ENCODE measurements at regions not wholly inside any gene's neighbourhood (a gene's known extent, or its start where the extent isn't known, plus 50 kb on each side); places are given as distances from the start of the nearest gene placed in this dataset.

DNA sequence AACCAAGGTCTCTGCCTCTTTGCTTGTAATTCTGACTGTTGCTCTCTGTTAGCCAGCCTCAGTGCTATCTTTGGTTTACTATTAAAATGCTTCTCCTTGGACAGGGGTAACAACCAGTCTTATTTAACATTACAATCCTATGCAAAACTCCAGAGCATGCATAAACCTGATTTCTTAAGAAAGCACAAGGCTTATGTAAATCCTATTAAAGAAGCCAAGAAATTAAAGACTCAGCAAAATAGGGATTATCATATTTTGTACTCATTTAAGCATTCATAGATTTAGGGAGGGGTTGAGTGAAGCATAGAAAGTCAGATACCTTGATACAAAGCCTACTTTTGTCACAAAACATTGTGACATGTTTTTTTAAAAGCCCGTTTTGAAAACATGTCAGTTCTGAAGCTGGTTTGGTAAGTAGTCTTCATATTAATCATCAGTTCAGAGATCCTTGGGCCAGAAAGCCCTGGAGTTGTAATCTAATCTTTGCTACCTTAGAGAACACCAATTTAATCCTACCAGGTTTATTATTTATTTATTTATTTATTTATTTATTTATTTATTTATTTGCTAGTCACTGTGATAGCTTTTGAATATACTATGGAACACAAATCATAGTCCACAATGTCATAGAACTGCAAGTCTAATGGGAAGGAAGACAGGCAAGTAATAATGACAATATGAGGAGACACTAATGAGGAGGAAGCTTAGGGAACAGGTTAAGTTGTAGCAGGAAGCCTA lies 158.0 kb upstream of the HNMT start:
- Histone ChIP-seq H3K36me3 (no peaks in the 10 kb centered on the region), H3K4me3 (no peak overlapping the region), H3K27ac (no peak overlapping the region), H3K27me3 (no peaks in the 10 kb centered on the region), H3K4me1 (no peaks in the 10 kb centered on the region), H3K9me3 (no peaks in the 10 kb centered on the region)
- 27% methylated on average over 1 of the region's 1 CpG for WGBS
- DNase-seq (ENCODE audit: low spot score in 2 of 2): no peak
- TF ChIP-seq POLR2AphosphoS5 (IDR thresholded peaks at IDR 0.05) (no peak), EP300 (IDR thresholded peaks at IDR 0.05) (no peak), POLR2A (IDR thresholded peaks at IDR 0.05) (no peak)
- TF ChIP-seq, protein P1, sequence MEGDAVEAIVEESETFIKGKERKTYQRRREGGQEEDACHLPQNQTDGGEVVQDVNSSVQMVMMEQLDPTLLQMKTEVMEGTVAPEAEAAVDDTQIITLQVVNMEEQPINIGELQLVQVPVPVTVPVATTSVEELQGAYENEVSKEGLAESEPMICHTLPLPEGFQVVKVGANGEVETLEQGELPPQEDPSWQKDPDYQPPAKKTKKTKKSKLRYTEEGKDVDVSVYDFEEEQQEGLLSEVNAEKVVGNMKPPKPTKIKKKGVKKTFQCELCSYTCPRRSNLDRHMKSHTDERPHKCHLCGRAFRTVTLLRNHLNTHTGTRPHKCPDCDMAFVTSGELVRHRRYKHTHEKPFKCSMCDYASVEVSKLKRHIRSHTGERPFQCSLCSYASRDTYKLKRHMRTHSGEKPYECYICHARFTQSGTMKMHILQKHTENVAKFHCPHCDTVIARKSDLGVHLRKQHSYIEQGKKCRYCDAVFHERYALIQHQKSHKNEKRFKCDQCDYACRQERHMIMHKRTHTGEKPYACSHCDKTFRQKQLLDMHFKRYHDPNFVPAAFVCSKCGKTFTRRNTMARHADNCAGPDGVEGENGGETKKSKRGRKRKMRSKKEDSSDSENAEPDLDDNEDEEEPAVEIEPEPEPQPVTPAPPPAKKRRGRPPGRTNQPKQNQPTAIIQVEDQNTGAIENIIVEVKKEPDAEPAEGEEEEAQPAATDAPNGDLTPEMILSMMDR (IDR thresholded peaks at IDR 0.05): no peak

DNA sequence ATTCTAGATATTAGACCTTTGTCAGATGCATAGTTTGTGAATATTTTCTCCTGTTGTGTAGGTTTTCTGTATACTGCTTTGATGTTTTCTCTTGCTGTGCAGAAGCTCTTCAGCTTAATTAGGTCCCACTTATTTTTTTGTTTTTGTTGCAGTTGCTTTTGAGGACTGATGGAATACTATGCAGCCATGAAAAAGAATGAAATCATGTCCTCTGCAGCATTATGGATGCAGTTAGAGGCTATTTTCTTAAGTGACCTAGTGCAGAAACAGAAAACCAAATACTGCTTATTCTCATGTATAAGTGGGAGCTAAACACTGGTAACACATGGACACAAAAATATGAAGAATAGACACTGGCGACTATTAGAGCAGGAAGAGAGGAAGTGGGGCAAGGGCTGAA lies 155.0 kb upstream of the HNMT start:
- no peak overlapping the region for H3K4me3 ChIP-seq
- H3K27me3 ChIP-seq: no peaks in the 10 kb centered on the region
- no peaks in the 10 kb centered on the region for H3K4me1 ChIP-seq
- no peak for DNase-seq (ENCODE audit: low spot score in 2 of 2)
- WGBS: 96% methylated on average over 1 of the region's 1 CpG
- H3K27ac ChIP-seq: no peak overlapping the region
- TF ChIP-seq POLR2A (IDR thresholded peaks at IDR 0.05) (no peak), POLR2AphosphoS5 (IDR thresholded peaks at IDR 0.05) (no peak), EP300 (IDR thresholded peaks at IDR 0.05) (no peak)
- TF ChIP-seq, protein P1 (IDR thresholded peaks at IDR 0.05): no peak
- H3K9me3 ChIP-seq: no peaks in the 10 kb centered on the region
- no peaks in the 10 kb centered on the region for H3K36me3 ChIP-seq

DNA sequence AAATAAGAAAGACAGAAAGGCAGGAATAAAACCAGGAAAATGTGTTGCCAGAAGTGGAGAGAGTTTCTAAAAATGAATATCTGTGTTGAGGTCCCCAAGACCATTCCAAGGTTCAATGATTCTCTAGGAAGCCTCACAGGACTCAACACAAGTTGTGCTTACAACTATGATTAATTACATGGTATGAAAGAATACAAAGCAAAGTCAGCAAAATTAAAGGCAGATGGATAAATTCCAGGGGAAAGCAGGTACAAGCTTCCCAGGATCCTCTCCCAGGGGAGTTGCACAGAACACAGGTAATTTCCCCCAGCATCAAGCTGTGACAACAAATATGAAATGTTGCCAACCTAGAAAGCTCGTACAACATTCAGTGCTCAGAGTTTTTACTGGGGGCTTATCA lies 154.4 kb upstream of the HNMT start:
- no peaks in the 10 kb centered on the region for H3K4me1 ChIP-seq
- no peak overlapping the region for H3K27ac ChIP-seq
- H3K4me3 ChIP-seq: no peak overlapping the region
- no peaks in the 10 kb centered on the region for H3K36me3 ChIP-seq
- DNase-seq (ENCODE audit: low spot score in 2 of 2): no peak
- WGBS: 19% methylated on average over 1 of the region's 1 CpG
- no peaks in the 10 kb centered on the region for H3K9me3 ChIP-seq
- no peak for TF ChIP-seq EP300 (IDR thresholded peaks at IDR 0.05)
- TF ChIP-seq POLR2A (IDR thresholded peaks at IDR 0.05): no peak
- TF ChIP-seq, protein P1 (IDR thresholded peaks at IDR 0.05): no peak
- no peak for TF ChIP-seq POLR2AphosphoS5 (IDR thresholded peaks at IDR 0.05)
- H3K27me3 ChIP-seq: no peaks in the 10 kb centered on the region

DNA sequence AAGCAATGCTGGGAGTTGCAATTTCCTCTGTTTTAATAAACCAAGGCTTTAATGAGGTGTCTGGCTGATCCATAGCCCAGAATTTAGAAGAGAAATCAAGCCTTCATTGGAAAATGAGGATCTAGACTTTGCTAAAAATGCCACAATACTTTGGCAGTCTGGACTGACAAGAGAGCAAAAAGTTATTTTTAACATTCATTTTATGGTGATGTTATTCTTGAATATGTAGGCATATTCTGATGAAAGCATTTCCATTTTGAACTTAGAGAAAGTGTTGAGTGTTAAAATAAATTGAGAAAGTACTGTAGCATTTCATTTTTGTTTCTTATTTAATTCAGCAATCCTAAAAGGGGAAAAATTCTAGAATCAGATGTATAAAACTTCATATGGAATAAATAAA lies 151.8 kb upstream of the HNMT start:
- no peak overlapping the region for H3K27ac ChIP-seq
- no peak for TF ChIP-seq POLR2AphosphoS5 (IDR thresholded peaks at IDR 0.05)
- TF ChIP-seq POLR2A (IDR thresholded peaks at IDR 0.05): no peak
- TF ChIP-seq EP300 (IDR thresholded peaks at IDR 0.05): no peak
- TF ChIP-seq, protein P1 (IDR thresholded peaks at IDR 0.05): no peak
- no peaks in the 10 kb centered on the region for H3K36me3 ChIP-seq
- no peaks in the 10 kb centered on the region for H3K27me3 ChIP-seq
- H3K4me1 ChIP-seq: no peaks in the 10 kb centered on the region
- no peaks in the 10 kb centered on the region for H3K9me3 ChIP-seq
- H3K4me3 ChIP-seq: no peak overlapping the region
- DNase-seq (ENCODE audit: low spot score in 2 of 2): no peak

DNA sequence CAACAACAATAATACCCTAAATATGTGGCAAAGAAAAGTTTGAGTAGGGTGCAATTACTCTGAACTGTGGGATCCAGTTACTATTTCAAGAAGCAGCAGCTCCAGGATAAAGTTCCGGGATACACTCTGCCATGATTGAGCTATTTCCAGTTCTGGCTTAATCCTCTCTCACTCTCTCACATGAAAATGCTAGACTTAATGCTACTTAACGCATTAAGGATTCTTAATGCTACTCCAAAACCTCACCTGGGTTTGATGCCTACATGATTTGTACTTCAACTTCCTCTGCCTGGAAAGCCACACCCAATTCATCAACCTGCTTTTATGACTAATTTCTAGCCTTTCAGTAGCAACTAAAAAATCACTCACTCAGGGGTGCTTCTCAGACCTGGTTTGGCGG lies 151.1 kb upstream of the HNMT start:
- no peaks in the 10 kb centered on the region for H3K36me3 ChIP-seq
- 68% methylated on average over 3 of the region's 3 CpGs for WGBS
- no peaks in the 10 kb centered on the region for H3K27me3 ChIP-seq
- no peaks in the 10 kb centered on the region for H3K9me3 ChIP-seq
- TF ChIP-seq POLR2AphosphoS5 (IDR thresholded peaks at IDR 0.05): no peak
- TF ChIP-seq EP300 (IDR thresholded peaks at IDR 0.05): no peak
- TF ChIP-seq POLR2A (IDR thresholded peaks at IDR 0.05): no peak
- TF ChIP-seq, protein P1 (IDR thresholded peaks at IDR 0.05): no peak
- no peaks in the 10 kb centered on the region for H3K4me1 ChIP-seq
- H3K27ac ChIP-seq: no peak overlapping the region
- no peak overlapping the region for H3K4me3 ChIP-seq
- no peak for DNase-seq (ENCODE audit: low spot score in 2 of 2)
